PC-3 (cell line): ENCODE measurements at regions not wholly inside any gene's neighbourhood (a gene's known extent, or its start where the extent isn't known, plus 50 kb on each side); places are given as distances from the start of the nearest gene placed in this dataset.

Source experiments
- ATAC-seq: fragments of 200-7000 bp; cut with Tn5 transposase; 2 replicates; pipeline ENCODE4 v1.9.1; 2020; ENCODE audit warnings: mild to moderate bottlenecking, moderate library complexity
- BruUV-seq: library from RNA; stranded (reverse); fragments of 400-500 nt; replicated peaks from 2 replicates; lab custom pipeline; 2021; lab: Mats Ljungman, UMichigan
- CTCF ChIA-PET: fragments of 300-600 bp; sonication (Branson Sonifier 250); formaldehyde crosslinking; loops from one replicate; lab custom pipeline; 2022; ENCODE audit warnings: antibody characterized with exemption; lab: Charles Lee
- POLR2A ChIA-PET: fragments of 300-600 bp; sonication (Branson Sonifier 250); formaldehyde crosslinking; loops from one replicate; lab custom pipeline; 2022; ENCODE audit warnings: antibody characterized with exemption; ENCODE audit not compliant: unreplicated experiment; lab: Charles Lee
- DNase-seq: peaks from one replicate; pipeline ENCODE4 v3.0.0-alpha.2; 2015
- H2AFZ ChIP-seq: fragments of 300-600 bp; sonication (generic); 2 replicates; pipeline ENCODE4 v1.6.0; 2016; ENCODE audit warnings: antibody characterized with exemption, low read length
- H3F3A ChIP-seq: fragments of 300-600 bp; sonication (generic); one replicate; pipeline ENCODE4 v1.6.0; 2017; ENCODE audit warnings: antibody characterized with exemption, low read length, control low read depth, mild to moderate bottlenecking; ENCODE audit not compliant: unreplicated experiment
- H3K27ac ChIP-seq: fragments of 300-600 bp; sonication (generic); 2 replicates; pipeline ENCODE4 v1.5.1; 2016; ENCODE audit warnings: mild to moderate bottlenecking, low read length
- H3K27me3 ChIP-seq: fragments of 300-600 bp; sonication (generic); 2 replicates; pipeline ENCODE4 v1.6.1; 2016; ENCODE audit warnings: low read length, mixed read lengths
- H3K36me3 ChIP-seq: fragments of 300-600 bp; sonication (generic); 2 replicates; pipeline ENCODE4 v1.6.1; 2016; ENCODE audit warnings: low read depth, mixed run types, low read length, mixed read lengths
- H3K4me1 ChIP-seq: fragments of 300-600 bp; sonication (generic); 2 replicates; pipeline ENCODE4 v1.5.1; 2016; ENCODE audit warnings: low read length; ENCODE audit not compliant: insufficient read depth
- H3K4me2 ChIP-seq: fragments of 300-600 bp; sonication (generic); 2 replicates; pipeline ENCODE4 v1.6.0; 2016; ENCODE audit warnings: low read length
- H3K4me3 ChIP-seq: fragments of 300-600 bp; sonication (generic); 2 replicates; pipeline ENCODE4 v1.5.1; 2016; ENCODE audit warnings: mild to moderate bottlenecking, low read length, mixed read lengths
- H3K79me2 ChIP-seq: fragments of 300-600 bp; sonication (generic); 2 replicates; pipeline ENCODE4 v1.6.1; 2017; ENCODE audit warnings: low read length, mixed read lengths
- H3K9ac ChIP-seq: fragments of 300-600 bp; sonication (generic); 2 replicates; pipeline ENCODE4 v1.6.0; 2016; ENCODE audit warnings: mild to moderate bottlenecking, low read length
- H3K9me2 ChIP-seq: fragments of 300-600 bp; sonication (generic); replicated peaks from 2 replicates; pipeline ENCODE4 v1.6.1; 2016; ENCODE audit warnings: mixed run types, low read length, mixed read lengths
- H3K9me3 ChIP-seq: fragments of 300-600 bp; sonication (generic); 2 replicates; pipeline ENCODE4 v1.6.1; 2016; ENCODE audit warnings: low read length, mixed read lengths
- H4K20me1 ChIP-seq: fragments of 300-600 bp; sonication (generic); 2 replicates; pipeline ENCODE4 v1.6.1; 2016; ENCODE audit warnings: low read length, mixed read lengths
- EZH2 ChIP-seq: fragments of 300-600 bp; sonication (generic); IDR thresholded peaks from one replicate; pipeline ENCODE4 v1.6.1; 2017; ENCODE audit warnings: antibody characterized with exemption, mild to moderate bottlenecking, low read length; ENCODE audit not compliant: unreplicated experiment
- EZH2phosphoT487 ChIP-seq: fragments of 300-600 bp; sonication (generic); IDR thresholded peaks from 2 replicates; pipeline ENCODE4 v1.6.1; 2018; ENCODE audit warnings: mild to moderate bottlenecking, antibody characterized with exemption, low read length, borderline replicate concordance
- intact Hi-C: fragments of 100-400 bp; cut with micrococcal nuclease; formaldehyde crosslinking; loops from 2 replicates; pipeline ENCODE4 v1.9.0; 2023
- TF ChIP-seq, protein P1 (sequence below): fragments of 300-600 bp; sonication (generic); conservative IDR thresholded peaks from 2 replicates; pipeline ENCODE4 v1.5.1; 2017; ENCODE audit warnings: antibody characterized with exemption, low read depth, mild to moderate bottlenecking, low read length

- TF ChIP-seq EZH2 = no peak
- no peak for TF ChIP-seq EZH2phosphoT487
- intact Hi-C loops = no loop called here
- POLR2A ChIA-PET = no interaction called here
- BruUV-seq = no TSS peak
- Histone ChIP-seq H3K4me3 (no peak overlapping the region), H3K9ac (no peak overlapping the region), H3K36me3 (no peaks in the 10 kb centered on the region), H2AFZ (no peak overlapping the region), H3K4me1 (no peaks in the 10 kb centered on the region), H3K9me2 (no peaks in the 10 kb centered on the region), H3K9me3 (no peaks in the 10 kb centered on the region), H4K20me1 (no peaks in the 10 kb centered on the region), H3K79me2 (no peaks in the 10 kb centered on the region), H3F3A (no peaks in the 10 kb centered on the region), H3K27me3 (no peaks in the 10 kb centered on the region), H3K27ac (no peak overlapping the region), H3K4me2 (no peak overlapping the region)
- no peak for ATAC-seq
- DNase-seq = no peak
- CTCF ChIA-PET = no interaction called here
These were observed 94.9 kb downstream of the C16orf95 start for GRCh38 chr16:87222335-87222734.

- no peaks in the 10 kb centered on the region for H3K9me3 ChIP-seq
- DNase-seq (peak; percentile 37), ATAC-seq (no peak)
- no TSS peak for BruUV-seq
- H3K4me3 ChIP-seq = no peak overlapping the region
- no peak overlapping the region for H2AFZ ChIP-seq
- ChIA-PET POLR2A (no interaction called here), CTCF (no interaction called here)
- H3K27me3 ChIP-seq = no peaks in the 10 kb centered on the region
- intact Hi-C loops = no loop called here
- no peaks in the 10 kb centered on the region for H3F3A ChIP-seq
- no peak overlapping the region for H3K4me2 ChIP-seq
- H3K36me3 ChIP-seq = no peaks in the 10 kb centered on the region
- no peak overlapping the region for H3K9ac ChIP-seq
- H3K27ac ChIP-seq = no peak overlapping the region
- H3K9me2 ChIP-seq = no peaks in the 10 kb centered on the region
- no peaks in the 10 kb centered on the region for H3K4me1 ChIP-seq
- no peaks in the 10 kb centered on the region for H3K79me2 ChIP-seq
- no peaks in the 10 kb centered on the region for H4K20me1 ChIP-seq
- TF ChIP-seq EZH2phosphoT487 (no peak), EZH2 (no peak)
- TF ChIP-seq, protein P1, sequence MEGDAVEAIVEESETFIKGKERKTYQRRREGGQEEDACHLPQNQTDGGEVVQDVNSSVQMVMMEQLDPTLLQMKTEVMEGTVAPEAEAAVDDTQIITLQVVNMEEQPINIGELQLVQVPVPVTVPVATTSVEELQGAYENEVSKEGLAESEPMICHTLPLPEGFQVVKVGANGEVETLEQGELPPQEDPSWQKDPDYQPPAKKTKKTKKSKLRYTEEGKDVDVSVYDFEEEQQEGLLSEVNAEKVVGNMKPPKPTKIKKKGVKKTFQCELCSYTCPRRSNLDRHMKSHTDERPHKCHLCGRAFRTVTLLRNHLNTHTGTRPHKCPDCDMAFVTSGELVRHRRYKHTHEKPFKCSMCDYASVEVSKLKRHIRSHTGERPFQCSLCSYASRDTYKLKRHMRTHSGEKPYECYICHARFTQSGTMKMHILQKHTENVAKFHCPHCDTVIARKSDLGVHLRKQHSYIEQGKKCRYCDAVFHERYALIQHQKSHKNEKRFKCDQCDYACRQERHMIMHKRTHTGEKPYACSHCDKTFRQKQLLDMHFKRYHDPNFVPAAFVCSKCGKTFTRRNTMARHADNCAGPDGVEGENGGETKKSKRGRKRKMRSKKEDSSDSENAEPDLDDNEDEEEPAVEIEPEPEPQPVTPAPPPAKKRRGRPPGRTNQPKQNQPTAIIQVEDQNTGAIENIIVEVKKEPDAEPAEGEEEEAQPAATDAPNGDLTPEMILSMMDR = no peak
These were observed 93.4 kb downstream of the C16orf95 start for GRCh38 chr16:87223656-87224248.

- Histone ChIP-seq H3K27ac (no peak overlapping the region), H3F3A (no peaks in the 10 kb centered on the region), H3K27me3 (no peaks in the 10 kb centered on the region), H3K4me3 (no peak overlapping the region), H3K9me3 (no peaks in the 10 kb centered on the region), H3K4me1 (no peaks in the 10 kb centered on the region), H3K9ac (no peak overlapping the region), H3K79me2 (no peaks in the 10 kb centered on the region), H3K4me2 (no peak overlapping the region), H4K20me1 (no peaks in the 10 kb centered on the region), H3K36me3 (no peaks in the 10 kb centered on the region), H2AFZ (no peak overlapping the region), H3K9me2 (no peaks in the 10 kb centered on the region)
- intact Hi-C loops = no loop called here
- no peak for TF ChIP-seq EZH2phosphoT487
- TF ChIP-seq, protein P1 = no peak
- TF ChIP-seq EZH2 = no peak
- ChIA-PET CTCF (interaction anchor here (0.6 kb wide), 1 partner anchor 52 kb away, joined by 3 read pairs; no protein-coding TSS in a partner anchor), POLR2A (no interaction called here)
- DNase-seq = no peak
- no peak for ATAC-seq
- BruUV-seq = no TSS peak
These were observed 90.3 kb downstream of the C16orf95 start for GRCh38 chr16:87226926-87227295.
